Activated CD4-positive, alpha-beta T cell treated with anti-CD3 and anti-CD28 coated beads, Interleukin-2, amount 50 U/mL, for 1 hour (primary cell): ENCODE measurements at regions not wholly inside any gene's neighbourhood (a gene's known extent, or its start where the extent isn't known, plus 50 kb on each side); places are given as distances from the start of the nearest gene placed in this dataset.

ENCODE experiments used
- DNase-seq: peaks from one replicate; pipeline ENCODE4 v3.0.0-alpha.2; 2020

GRCh38 chr14:24692382-24693352 lies 58.7 kb upstream of the GZMB start:
- DNase-seq: no peak

GRCh38 chr14:24690492-24690891 lies 56.5 kb upstream of the GZMB start:
- DNase-seq: no peak

GRCh38 chr14:24688030-24688658 lies 54.2 kb upstream of the GZMB start:
- no peak for DNase-seq
